Fibroblast of mammary gland (primary cell): ENCODE measurements at regions not wholly inside any gene's neighbourhood (a gene's known extent, or its start where the extent isn't known, plus 50 kb on each side); places are given as distances from the start of the nearest gene placed in this dataset.

Experiments
- DNase-seq: peaks from one replicate; pipeline ENCODE4 v3.0.0-alpha.2; 2010; ENCODE audit warnings: low read depth
- H3K4me3 ChIP-seq: 2 replicates; pipeline ENCODE4 v1.5.1; 2011; ENCODE audit warnings: low read depth, mild to moderate bottlenecking, low read length, moderate library complexity; ENCODE audit not compliant: control insufficient read depth
- CTCF ChIP-seq: conservative IDR thresholded peaks from 2 replicates; pipeline ENCODE4 v1.5.1; 2011; ENCODE audit warnings: low read depth, low read length, inconsistent platforms; ENCODE audit not compliant: control insufficient read depth, insufficient read depth

- no peak for DNase-seq
- no peak overlapping the region for H3K4me3 ChIP-seq
- TF ChIP-seq CTCF, result no peak
Observed at GRCh38 chr7:46147871-46148270, 226.8 kb upstream of the IGFBP3 start.

GRCh38 chr7:46146454-46147255, 225.6 kb upstream of the IGFBP3 start:
- no peak for TF ChIP-seq CTCF
- DNase-seq, result peak; percentile 41
- no peak overlapping the region for H3K4me3 ChIP-seq

GRCh38 chr7:46145412-46145811, 224.3 kb upstream of the IGFBP3 start:
- H3K4me3 ChIP-seq, result no peak overlapping the region
- TF ChIP-seq CTCF, result no peak
- peak; percentile 91 for DNase-seq

- H3K4me3 ChIP-seq, result no peak overlapping the region
- no peak for TF ChIP-seq CTCF
- DNase-seq, result no peak
Observed at GRCh38 chr7:46143949-46144917, 223.2 kb upstream of the IGFBP3 start.

GRCh38 chr7:46143421-46143820, 222.3 kb upstream of the IGFBP3 start:
- TF ChIP-seq CTCF, result no peak
- H3K4me3 ChIP-seq, result no peak overlapping the region
- no peak for DNase-seq

GRCh38 chr7:46139079-46139478, 218.0 kb upstream of the IGFBP3 start:
- TF ChIP-seq CTCF, result no peak

More at GRCh38 chr7:46139079-46139478, 218.0 kb upstream of the IGFBP3 start:
- DNase-seq, result peak; percentile 40
- no peak overlapping the region for H3K4me3 ChIP-seq
